ENCODE measurements at regions not wholly inside any gene's neighbourhood (a gene's known extent, or its start where the extent isn't known, plus 50 kb on each side); places are given as distances from the start of the nearest gene placed in this dataset.

- no peak for ATAC-seq
- CTCF ChIA-PET (ENCODE audit: low intra/inter-chr PET ratio), result no interaction called here
- no peak for DNase-seq (ENCODE audit: extremely low read depth in 1 of 4, low spot score in 3 of 4)
- H3K36me3 ChIP-seq (ENCODE audit: control insufficient read depth, insufficient read depth, low read length), result no peaks in the 10 kb centered on the region
- no peak for FAIRE-seq
- BruUV-seq (replicated peaks), result no TSS peak
- intact Hi-C loops (cut with micrococcal nuclease) (no loop called here), in situ Hi-C loops (cut with MboI) (no loop called here)
- no peak overlapping the region for H2AFZ ChIP-seq (ENCODE audit: low read depth, low read length)
- H3K27ac ChIP-seq (ENCODE audit: extremely low read depth, low read depth, low read length), result no peak overlapping the region
- H3K4me2 ChIP-seq (ENCODE audit: insufficient read depth, low read length), result no peak overlapping the region
- no peaks in the 10 kb centered on the region for H4K20me1 ChIP-seq (replicated peaks; ENCODE audit: control insufficient read depth, insufficient read depth, low read length)
- POLR2A ChIA-PET, result interaction anchor here (1.1 kb wide), 1 partner anchor 15 kb away, joined by 4 read pairs; no protein-coding TSS in a partner anchor
- no peaks in the 10 kb centered on the region for H3K79me2 ChIP-seq (ENCODE audit: control insufficient read depth, insufficient read depth, low read length)
- no peaks in the 10 kb centered on the region for H3K9me1 ChIP-seq (ENCODE audit: control insufficient read depth, insufficient read depth, low read length)
- H3K4me1 ChIP-seq (replicated peaks in 1 of 2; ENCODE audit: control insufficient read depth in 2 of 2, insufficient read depth in 2 of 2, low read length in 2 of 2), result no peaks in the 10 kb centered on the region
- no peak overlapping the region for H3K9ac ChIP-seq (ENCODE audit: insufficient read depth in 1 of 2, low read depth in 2 of 2, low read length in 2 of 2)
- H3K4me3 ChIP-seq, result no peak overlapping the region
- peaks cover 0 to 40% of the 10 kb centered on the region in 2 experiments; a peak in 4 of 5 replicates for H3K27me3 ChIP-seq (ENCODE audit: control insufficient read depth in 2 of 2, insufficient read depth in 2 of 2, low read length in 2 of 2)
- no peaks in the 10 kb centered on the region for H3K9me3 ChIP-seq (replicated peaks; ENCODE audit: control insufficient read depth, insufficient read depth, low read depth, low read length)
- WGBS (ENCODE audit: insufficient coverage, low coverage, missing lambda C conversion rate), result 1% methylated on average over 14 of the region's 15 CpGs
- TF ChIP-seq RBM17 (IDR thresholded peaks at IDR 0.05; ENCODE audit: borderline replicate concordance, low read depth, low read length) (no peak), EWSR1 (IDR thresholded peaks at IDR 0.05; ENCODE audit: borderline replicate concordance, low read depth, partially characterized antibody) (no peak), ZSCAN29 (IDR thresholded peaks at IDR 0.05) (no peak), MLLT1 (IDR thresholded peaks at IDR 0.05) (no peak), ZNF780A (CRISPR knock-in tag; IDR thresholded peaks at IDR 0.05) (no peak), ZNF79 (CRISPR knock-in tag; IDR thresholded peaks at IDR 0.05; ENCODE audit: low read depth) (no peak), BCOR (IDR thresholded peaks at IDR 0.05) (no peak), MED1 (CRISPR knock-in tag; IDR thresholded peaks at IDR 0.05; ENCODE audit: borderline replicate concordance) (no peak), SIN3B (IDR thresholded peaks at IDR 0.05; ENCODE audit: low read depth) (no peak), BRF1 (IDR thresholded peaks at IDR 0.05; ENCODE audit: borderline replicate concordance, extremely low read depth, insufficient read length) (no peak), ARID4B (CRISPR knock-in tag; IDR thresholded peaks at IDR 0.05) (no peak), STAT5B (CRISPR knock-in tag; IDR thresholded peaks at IDR 0.05) (no peak), HMGN3 (IDR thresholded peaks at IDR 0.05; ENCODE audit: borderline replicate concordance, extremely low read depth, insufficient read length, low read depth, low read length) (no peak), CHD1 (IDR thresholded peaks at IDR 0.05; ENCODE audit: low read length) (no peak), SPI1 (IDR thresholded peaks at IDR 0.05; ENCODE audit: borderline replicate concordance, low read depth, low read length) (no peak), STAG1 (CRISPR knock-in tag; IDR thresholded peaks at IDR 0.05; ENCODE audit: borderline replicate concordance) (no peak), HOXB6 (CRISPR knock-in tag; IDR thresholded peaks at IDR 0.05; ENCODE audit: borderline replicate concordance) (no peak)
Observed at GRCh38 chr11:134584001-134584561, 172.0 kb upstream of the B3GAT1 start.
